C4-2B (cell line): ENCODE measurements at regions not wholly inside any gene's neighbourhood (a gene's known extent, or its start where the extent isn't known, plus 50 kb on each side); places are given as distances from the start of the nearest gene placed in this dataset.

ENCODE experiments used
- ZFX ChIP-seq: fragments of 450-650 bp; IDR thresholded peaks from 2 replicates; pipeline ENCODE4 v1.6.1; 2017
- TF ChIP-seq, protein P1 (sequence below): fragments of 450-650 bp; conservative IDR thresholded peaks from 2 replicates; pipeline ENCODE4 v1.5.1; 2017; ENCODE audit warnings: mild to moderate bottlenecking

- TF ChIP-seq, protein P1, sequence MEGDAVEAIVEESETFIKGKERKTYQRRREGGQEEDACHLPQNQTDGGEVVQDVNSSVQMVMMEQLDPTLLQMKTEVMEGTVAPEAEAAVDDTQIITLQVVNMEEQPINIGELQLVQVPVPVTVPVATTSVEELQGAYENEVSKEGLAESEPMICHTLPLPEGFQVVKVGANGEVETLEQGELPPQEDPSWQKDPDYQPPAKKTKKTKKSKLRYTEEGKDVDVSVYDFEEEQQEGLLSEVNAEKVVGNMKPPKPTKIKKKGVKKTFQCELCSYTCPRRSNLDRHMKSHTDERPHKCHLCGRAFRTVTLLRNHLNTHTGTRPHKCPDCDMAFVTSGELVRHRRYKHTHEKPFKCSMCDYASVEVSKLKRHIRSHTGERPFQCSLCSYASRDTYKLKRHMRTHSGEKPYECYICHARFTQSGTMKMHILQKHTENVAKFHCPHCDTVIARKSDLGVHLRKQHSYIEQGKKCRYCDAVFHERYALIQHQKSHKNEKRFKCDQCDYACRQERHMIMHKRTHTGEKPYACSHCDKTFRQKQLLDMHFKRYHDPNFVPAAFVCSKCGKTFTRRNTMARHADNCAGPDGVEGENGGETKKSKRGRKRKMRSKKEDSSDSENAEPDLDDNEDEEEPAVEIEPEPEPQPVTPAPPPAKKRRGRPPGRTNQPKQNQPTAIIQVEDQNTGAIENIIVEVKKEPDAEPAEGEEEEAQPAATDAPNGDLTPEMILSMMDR: no peak
- TF ChIP-seq ZFX: no peak
Observed at GRCh38 chr1:60541831-60542532, 468.4 kb upstream of the C1orf87 start.
